Activated CD4-positive, alpha-beta T cell treated with anti-CD3 and anti-CD28 coated beads, Interleukin-2, Interleukin-6, amounts not matched to agents 100 ng/mL and 50 ng/mL, durations not matched to agents 16 hours and 8 hours (primary cell): ENCODE measurements at regions not wholly inside any gene's neighbourhood (a gene's known extent, or its start where the extent isn't known, plus 50 kb on each side); places are given as distances from the start of the nearest gene placed in this dataset.
A peak's percentile ranks its signal among the peaks of the same experiment; 100 is the strongest.
"Not testable (repeated sequence)": the region's sequence is repeated elsewhere in the genome, so short reads cannot be mapped to it uniquely, and the experiment has no call there.

Experiments
- DNase-seq: peaks from one replicate; pipeline ENCODE4 v3.0.0-alpha.2; 2020

DNA sequence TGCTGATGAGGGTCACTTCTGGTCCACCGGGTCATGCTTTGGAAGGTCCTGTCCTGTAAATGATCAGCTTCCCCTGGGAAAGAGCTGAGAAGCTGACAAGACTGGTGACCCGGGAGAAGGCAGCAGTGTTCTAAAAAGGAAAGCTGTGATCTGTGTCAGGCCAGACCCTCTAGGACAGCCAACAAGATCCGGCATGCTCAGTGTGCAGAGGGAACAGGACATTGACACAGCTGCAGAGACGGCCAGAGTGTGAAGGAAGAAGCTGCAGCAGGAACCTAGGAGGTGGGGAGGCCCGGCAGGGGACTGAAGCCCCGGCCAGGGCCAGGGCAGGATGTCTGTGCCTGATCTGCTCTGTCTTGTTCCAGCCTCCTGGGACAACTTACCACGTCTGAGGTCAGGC lies 372.7 kb upstream of the ID2 start:
- DNase-seq, result no peak

DNA sequence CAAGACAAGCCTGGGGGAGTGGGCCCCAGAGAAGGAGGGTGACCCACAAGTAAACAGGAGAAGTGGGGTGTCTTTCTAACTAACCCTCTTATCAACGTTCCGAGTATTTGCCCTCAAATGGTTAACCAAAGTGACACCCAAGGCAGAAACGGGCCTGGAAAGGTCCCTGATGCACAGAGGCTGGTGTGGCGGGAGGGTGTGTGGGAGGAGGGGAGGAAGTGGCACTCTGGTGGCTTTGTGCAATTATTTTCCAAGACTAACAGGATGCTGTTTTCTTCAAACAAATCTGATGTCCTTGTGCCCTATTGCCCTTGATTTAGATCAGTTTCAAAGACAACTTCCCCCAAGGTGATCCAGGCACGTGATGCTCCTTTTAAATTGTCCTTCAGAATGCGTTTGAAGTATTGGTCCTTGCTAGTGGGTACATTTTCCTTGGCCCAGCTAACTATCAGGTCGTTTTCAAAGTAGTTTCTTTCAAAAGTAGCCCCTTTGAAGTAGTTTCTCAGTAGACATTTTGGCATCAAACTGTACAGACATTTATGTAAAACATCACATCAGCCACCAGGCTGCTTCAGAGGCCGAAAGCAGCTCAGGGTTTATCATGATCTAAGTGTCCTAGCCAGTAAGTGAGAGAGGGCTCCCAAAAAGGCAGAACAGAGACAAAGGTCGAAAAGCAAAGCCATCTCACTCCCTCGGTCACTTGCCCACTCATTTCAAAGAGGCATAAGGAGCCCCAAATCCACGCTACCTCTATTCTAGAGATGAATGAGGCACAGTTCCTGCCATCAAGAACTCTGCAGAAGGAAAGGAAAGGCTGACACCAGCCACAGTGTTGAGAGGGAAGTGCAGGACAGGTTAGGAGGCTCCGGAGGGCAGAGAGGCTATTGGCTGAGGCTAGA lies 371.1 kb upstream of the ID2 start:
- peak; percentile 77 for DNase-seq

DNA sequence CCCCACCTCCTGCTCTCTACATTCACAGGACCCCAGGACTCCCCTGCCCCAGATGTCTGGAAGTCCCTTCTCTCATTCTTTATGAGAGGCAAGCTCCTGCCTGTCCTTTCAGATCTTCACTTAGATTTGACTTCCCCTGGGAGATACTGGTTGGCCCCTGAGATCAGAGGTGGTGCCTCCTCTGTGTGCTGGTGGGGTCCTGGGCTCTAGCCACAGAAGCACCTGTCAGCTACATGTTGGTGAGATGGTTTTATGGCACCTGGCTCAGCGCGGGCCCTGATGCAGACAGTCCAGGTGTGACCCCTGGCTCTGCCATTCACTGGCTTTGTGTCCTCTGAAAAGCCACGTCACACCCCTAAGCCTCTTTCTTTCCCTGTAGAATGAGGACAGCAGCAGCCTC lies 369.6 kb upstream of the ID2 start:
- no peak for DNase-seq

DNA sequence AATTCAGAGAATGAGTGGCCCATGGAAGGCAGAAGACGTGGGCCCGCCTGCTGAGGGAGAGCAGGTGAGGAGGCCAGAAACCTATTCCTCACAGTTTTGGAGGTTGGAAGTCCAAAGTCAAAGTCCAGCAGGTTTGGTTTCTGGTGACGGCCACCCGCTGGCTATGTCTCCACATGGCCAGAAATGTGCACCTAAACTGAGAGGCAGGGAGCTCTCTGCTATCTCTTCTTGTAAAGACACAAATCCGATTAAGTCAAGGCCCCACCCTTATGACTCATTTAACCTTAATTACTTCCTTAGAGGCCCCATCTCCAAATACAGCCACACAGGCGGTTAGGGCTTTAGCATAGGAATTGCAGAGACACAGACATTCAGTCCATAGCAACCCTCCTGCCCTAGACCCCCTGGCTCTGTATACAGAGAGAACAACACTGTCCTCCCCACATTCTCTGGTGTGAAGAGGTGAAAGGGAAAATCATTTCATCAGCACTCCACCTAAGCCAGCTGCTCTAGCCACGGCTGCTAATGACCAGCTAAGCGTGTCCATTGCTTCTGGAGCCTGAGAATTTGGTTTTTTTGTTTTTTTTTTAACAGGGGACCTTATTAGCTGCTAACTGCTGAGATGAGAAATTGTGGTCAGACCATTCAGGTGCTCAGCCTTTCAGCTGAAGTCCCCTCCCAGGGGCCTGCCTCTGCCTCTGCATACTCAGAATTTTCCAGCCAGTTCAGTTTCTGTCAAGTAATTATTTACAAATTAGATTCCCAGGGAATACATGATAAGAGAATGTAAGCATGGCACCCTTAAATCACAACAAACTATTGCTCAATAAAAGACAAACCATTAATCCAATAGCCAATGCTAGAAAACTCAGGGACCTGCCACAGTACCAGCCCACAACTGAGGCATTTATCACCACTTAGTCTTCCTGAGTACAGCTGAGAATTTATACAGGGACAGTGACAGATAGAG lies 368.7 kb upstream of the ID2 start:
- peak; percentile 57 for DNase-seq

- no peak for DNase-seq
These were observed 367.8 kb upstream of the ID2 start for GRCh38 chr2:8314063-8314462.

- no peak for DNase-seq
These were observed 366.2 kb upstream of the ID2 start for GRCh38 chr2:8315531-8316165.

- no peak for DNase-seq
These were observed 365.5 kb upstream of the ID2 start for GRCh38 chr2:8316356-8316755.

- no peak for DNase-seq
These were observed 364.4 kb upstream of the ID2 start for GRCh38 chr2:8317418-8317817.

GRCh38 chr2:8319219-8319618 lies 362.6 kb upstream of the ID2 start:
- no peak for DNase-seq

DNA sequence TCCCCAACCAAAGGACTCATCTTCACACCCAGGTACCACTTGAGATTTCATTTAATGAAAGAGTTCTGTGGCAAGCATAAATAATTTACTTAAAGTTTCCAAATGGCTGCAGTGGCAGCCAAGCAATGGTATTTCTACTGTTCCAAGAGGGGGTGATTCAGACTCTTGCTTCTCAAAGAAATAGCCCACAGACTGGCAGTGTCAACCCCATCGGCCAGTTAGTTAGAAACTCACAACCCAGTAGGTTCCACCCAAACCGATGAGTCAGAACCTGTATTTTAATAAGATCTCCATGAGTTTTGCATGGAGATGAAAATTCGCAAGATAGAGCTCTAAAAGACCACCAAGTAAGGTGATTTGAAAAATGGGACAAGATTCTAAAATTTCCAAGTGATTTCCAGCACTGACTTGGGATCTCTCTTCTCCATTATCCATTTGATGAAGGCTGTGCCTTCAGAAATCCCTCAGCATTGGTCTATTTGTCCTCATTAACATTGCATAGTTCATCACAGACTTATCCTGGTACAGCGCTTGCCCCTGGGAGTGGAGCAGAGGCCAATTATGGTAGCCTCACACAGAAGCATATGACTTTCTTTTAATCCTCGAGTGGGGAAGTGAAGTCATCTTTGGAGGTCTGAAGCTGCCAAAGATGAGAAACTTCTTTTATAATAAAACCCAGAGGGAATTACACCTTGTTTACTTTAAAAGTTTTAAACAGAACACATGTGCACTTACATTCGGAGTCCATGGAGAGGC lies 361.4 kb upstream of the ID2 start:
- DNase-seq, result no peak

DNA sequence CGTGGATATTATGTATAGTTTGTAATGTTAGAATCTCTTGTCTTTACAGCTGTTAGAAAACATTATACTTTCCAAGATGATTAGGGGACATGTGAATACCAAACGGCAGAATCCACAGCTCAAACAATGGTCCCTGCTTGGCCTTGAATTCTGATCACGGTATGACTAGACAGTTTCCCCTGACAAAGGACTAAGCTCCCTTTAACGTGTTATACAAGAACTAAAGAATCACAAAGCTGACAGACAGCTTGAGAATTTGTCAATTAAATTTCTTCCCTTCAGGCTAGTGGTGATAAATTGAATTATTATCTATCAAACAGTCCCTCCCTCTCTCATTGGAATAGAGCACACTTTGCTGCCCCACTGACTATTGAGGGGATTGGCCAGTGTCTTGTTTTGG lies 359.2 kb upstream of the ID2 start:
- no peak for DNase-seq

GRCh38 chr2:8324164-8324856 lies 357.5 kb upstream of the ID2 start:
- DNase-seq, result no peak

DNA sequence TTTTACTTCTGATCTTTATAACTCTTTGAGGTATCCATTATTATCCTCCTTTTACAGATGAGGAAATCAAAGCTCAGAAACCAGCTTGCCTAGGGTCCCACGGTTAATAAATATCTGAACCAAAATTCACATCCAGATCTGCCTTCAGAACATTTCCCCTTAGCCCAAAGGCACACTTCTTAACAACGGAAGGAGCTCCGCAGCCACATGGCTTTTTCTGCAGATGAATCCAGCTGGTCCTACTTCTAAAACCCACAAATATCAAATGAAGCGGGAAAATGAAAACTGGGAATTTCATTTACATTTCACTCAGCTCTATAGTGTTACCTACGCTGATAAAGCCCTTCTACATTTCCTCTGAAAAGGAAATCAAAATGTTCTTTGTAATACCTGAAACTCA lies 357.0 kb upstream of the ID2 start:
- no peak for DNase-seq

DNA sequence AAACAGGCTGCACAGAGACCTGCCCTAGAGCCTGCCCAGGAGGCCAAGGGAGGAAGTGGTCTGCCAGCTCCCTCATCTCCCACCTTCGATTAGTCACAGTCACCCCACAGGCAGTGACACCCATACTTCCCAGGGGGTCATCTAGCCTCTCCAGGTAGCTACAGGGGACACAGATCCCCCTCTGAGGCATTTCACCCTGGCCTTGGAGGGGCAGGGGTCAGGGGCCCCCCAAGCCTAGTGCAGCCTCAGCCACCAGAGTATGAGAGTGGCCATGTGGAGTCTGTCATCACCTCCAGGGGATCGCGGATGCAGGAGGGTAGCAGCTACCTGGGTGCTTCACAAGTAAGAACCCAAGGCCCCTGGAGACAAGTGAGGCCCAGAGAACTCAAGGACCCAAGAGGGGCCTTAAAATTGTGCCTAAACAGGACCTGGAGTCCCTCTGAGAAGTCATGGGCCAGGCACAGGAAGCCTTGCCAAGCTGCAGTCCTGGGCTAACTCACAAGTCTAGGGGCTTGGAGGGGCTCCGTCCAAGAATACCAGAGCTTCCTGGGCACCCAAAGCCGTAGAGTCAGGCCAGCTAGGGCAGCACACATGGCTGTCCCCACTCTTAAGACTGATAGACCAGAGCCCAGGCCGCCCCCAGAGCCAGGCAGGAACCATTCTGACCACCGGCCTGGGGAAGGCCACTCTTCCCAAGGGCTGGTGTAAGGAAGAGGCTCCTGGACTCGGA lies 354.3 kb upstream of the ID2 start:
- no peak for DNase-seq

- DNase-seq, result no peak
These were observed 353.6 kb upstream of the ID2 start for GRCh38 chr2:8328217-8328616.

GRCh38 chr2:8329660-8330622 lies 351.9 kb upstream of the ID2 start:
- DNase-seq, result no peak

DNA sequence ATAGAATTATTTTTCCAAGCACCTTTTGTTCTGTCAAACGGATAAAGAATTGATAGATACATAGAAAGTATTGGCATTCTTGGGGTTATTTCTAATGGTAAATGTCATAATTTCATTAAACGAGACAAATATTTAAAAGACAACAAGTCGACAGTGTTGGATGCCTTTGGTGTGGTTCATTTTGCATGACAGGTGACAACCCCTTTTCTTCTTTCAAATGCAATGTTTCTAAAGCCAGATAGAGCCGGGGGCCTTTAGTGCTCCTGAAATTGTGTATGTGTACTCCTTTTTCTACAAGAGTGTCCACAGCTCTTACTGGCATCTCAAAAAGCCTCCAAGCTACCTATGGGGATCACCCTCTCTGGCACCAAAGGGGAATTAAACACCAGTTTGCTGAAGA lies 350.8 kb upstream of the ID2 start:
- no peak for DNase-seq

DNA sequence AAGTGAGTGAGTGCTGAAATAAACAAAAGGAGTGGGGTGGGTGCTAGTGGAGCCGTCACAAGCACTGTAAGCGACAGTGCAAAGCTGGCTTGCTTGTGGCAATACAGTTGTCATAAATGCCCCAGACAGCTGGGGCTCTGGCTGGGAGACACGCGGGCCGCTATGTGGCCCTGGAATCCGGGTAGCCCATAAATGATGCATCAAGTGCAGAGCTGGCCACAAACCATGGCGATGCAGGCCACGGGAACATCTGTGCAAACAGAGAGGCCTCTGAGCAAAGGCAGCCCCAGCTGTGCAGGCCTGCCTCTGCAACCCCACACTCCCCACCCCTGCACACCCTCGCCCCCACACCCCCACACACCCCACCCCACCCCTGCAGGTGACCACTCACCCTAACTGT lies 349.2 kb upstream of the ID2 start:
- no peak for DNase-seq

- no peak for DNase-seq
These were observed 348.6 kb upstream of the ID2 start for GRCh38 chr2:8333177-8333831.

GRCh38 chr2:8333832-8334187 lies 348.0 kb upstream of the ID2 start:
- not testable (repeated sequence) for DNase-seq
